NCI-H460 (cell line): ENCODE measurements at regions not wholly inside any gene's neighbourhood (a gene's known extent, or its start where the extent isn't known, plus 50 kb on each side); places are given as distances from the start of the nearest gene placed in this dataset.
A peak's percentile ranks its signal among the peaks of the same experiment; 100 is the strongest.

ENCODE experiments used
- DNase-seq: peaks from one replicate; pipeline ENCODE4 v3.0.0-alpha.2; 2016; ENCODE audit warnings: low read depth; ENCODE audit errors: extremely low read depth

GRCh38 chr6:44558832-44559251 is 171.3 kb downstream of the CDC5L start:
- no peak for DNase-seq

GRCh38 chr6:44559486-44560270 is 172.2 kb downstream of the CDC5L start:
- DNase-seq = no peak

GRCh38 chr6:44560458-44561059 is 173.1 kb downstream of the CDC5L start:
- DNase-seq = no peak

- DNase-seq = no peak
Observed at GRCh38 chr6:44561060-44561623, 173.6 kb downstream of the CDC5L start.

- DNase-seq = no peak
Observed at GRCh38 chr6:44561832-44562665, 174.5 kb downstream of the CDC5L start.

GRCh38 chr6:44563397-44563796 is 175.9 kb downstream of the CDC5L start:
- DNase-seq = no peak

GRCh38 chr6:44564906-44565524 is 177.5 kb downstream of the CDC5L start:
- DNase-seq = no peak

GRCh38 chr6:44567406-44567805 is 179.9 kb downstream of the CDC5L start:
- no peak for DNase-seq

- no peak for DNase-seq
Observed at GRCh38 chr6:44569131-44569530, 181.6 kb downstream of the CDC5L start.

- no peak for DNase-seq
Observed at GRCh38 chr6:44569931-44570385, 182.5 kb downstream of the CDC5L start.

GRCh38 chr6:44571510-44571909 is 184.0 kb downstream of the CDC5L start:
- DNase-seq = no peak

- no peak for DNase-seq
Observed at GRCh38 chr6:44572346-44572745, 184.8 kb downstream of the CDC5L start.

- no peak for DNase-seq
Observed at GRCh38 chr6:44575644-44576043, 188.1 kb downstream of the CDC5L start.

GRCh38 chr6:44576132-44576631 is 188.7 kb downstream of the CDC5L start:
- no peak for DNase-seq

- no peak for DNase-seq
Observed at GRCh38 chr6:44580901-44581300, 193.4 kb downstream of the CDC5L start.

- no peak for DNase-seq
Observed at GRCh38 chr6:44582930-44583329, 195.4 kb downstream of the CDC5L start.

- DNase-seq = no peak
Observed at GRCh38 chr6:44590471-44590870, 203.0 kb downstream of the CDC5L start.

- peak; percentile 21 for DNase-seq
Observed at GRCh38 chr6:44593539-44593944, 206.0 kb downstream of the CDC5L start.

- DNase-seq = no peak
Observed at GRCh38 chr6:44594481-44594880, 207.0 kb downstream of the CDC5L start.

GRCh38 chr6:44598679-44599078 is 211.2 kb downstream of the CDC5L start:
- no peak for DNase-seq
